K562 (cell line): ENCODE measurements at regions not wholly inside any gene's neighbourhood (a gene's known extent, or its start where the extent isn't known, plus 50 kb on each side); places are given as distances from the start of the nearest gene placed in this dataset.

Experiments used
- SMARCC2 ChIP-seq: fragments of 450-650 bp; IDR thresholded peaks from 2 replicates; pipeline ENCODE4 v1.6.1; 2017; ENCODE audit warnings: antibody characterized with exemption, moderate library complexity, mild to moderate bottlenecking, low read depth
- TEAD1 ChIP-seq, 2 experiments: fragments of 450-650 bp in 1 of 2; sonication (generic) in 1 of 2; formaldehyde crosslinking; IDR thresholded peaks; 2 replicates each; pipeline versions ENCODE4 v1.4.0 to v1.8.0; 2020 to 2022; ENCODE audit warnings: mild to moderate bottlenecking in 2 of 2, missing genetic modification reagents in 1 of 2
- TF ChIP-seq, protein P1 (sequence below): sonication (generic); formaldehyde crosslinking; IDR thresholded peaks from 2 replicates; pipeline ENCODE4 v1.8.0; 2022; ENCODE audit warnings: mild to moderate bottlenecking, missing genetic modification reagents, borderline replicate concordance
- TF ChIP-seq, protein P2 (sequence below): fragments of 450-650 bp; formaldehyde crosslinking; IDR thresholded peaks from 2 replicates; pipeline ENCODE4 v1.4.0; 2020; ENCODE audit warnings: mild to moderate bottlenecking, moderate library complexity

DNA sequence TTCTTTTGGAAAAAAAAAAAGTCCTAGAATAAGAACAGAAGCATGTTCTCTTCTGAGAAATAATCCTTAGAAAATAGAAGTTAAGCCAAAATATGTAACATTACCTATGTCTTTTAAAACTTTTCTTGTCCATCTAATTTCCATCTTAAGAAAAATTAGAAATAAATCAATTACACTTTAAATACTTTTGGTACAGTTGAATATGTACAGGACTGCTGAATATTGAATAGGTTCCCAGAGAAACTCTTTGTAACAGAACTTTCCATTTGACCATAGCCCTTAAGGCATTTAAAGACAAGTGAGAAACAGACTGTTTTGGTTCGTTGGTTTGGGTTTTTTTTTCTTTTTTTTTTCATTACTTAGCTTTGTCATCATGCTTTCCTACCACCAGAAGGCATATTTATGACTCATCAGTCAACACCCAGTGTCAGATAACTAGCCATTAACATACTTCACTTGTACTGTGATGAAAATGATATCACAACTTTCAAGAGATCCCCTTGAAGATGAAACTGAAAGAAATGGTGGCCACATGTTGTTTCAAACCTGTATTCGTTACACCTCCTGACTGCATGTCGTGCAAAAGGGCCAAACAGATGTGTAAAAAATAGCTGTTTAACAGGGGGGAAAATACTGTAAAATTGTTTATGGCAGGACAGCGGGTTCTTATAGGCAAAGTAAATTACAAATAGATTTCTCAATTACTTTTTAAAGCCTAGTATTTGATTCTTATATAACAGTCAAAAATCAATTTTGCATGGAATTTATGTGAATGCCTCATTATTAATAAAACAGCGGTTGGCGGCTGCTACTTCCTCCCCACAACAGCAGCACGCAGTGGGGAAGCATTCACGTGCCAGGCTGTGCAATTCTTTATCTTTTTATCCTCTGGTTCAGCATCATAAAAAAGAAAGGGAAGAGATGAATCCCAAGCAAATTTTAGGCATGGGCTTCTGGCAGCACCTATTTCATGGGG is 280.7 kb upstream of the HNRNPA3 start (continued):
- TF ChIP-seq, protein P1, sequence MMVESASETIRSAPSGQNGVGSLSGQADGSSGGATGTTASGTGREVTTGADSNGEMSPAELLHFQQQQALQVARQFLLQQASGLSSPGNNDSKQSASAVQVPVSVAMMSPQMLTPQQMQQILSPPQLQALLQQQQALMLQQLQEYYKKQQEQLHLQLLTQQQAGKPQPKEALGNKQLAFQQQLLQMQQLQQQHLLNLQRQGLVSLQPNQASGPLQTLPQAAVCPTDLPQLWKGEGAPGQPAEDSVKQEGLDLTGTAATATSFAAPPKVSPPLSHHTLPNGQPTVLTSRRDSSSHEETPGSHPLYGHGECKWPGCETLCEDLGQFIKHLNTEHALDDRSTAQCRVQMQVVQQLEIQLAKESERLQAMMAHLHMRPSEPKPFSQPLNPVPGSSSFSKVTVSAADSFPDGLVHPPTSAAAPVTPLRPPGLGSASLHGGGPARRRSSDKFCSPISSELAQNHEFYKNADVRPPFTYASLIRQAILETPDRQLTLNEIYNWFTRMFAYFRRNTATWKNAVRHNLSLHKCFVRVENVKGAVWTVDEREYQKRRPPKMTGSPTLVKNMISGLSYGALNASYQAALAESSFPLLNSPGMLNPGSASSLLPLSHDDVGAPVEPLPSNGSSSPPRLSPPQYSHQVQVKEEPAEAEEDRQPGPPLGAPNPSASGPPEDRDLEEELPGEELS (CRISPR knock-in tag): no peak
- TF ChIP-seq SMARCC2 (peak; percentile 89; the same call in 1 of the 2 replicates), TEAD1 (CRISPR knock-in tag; IDR thresholded peaks at IDR 0.05) (peak in 1 of 2 experiments; percentile 77; a peak in 1 of 4 replicates)
- TF ChIP-seq, protein P2, sequence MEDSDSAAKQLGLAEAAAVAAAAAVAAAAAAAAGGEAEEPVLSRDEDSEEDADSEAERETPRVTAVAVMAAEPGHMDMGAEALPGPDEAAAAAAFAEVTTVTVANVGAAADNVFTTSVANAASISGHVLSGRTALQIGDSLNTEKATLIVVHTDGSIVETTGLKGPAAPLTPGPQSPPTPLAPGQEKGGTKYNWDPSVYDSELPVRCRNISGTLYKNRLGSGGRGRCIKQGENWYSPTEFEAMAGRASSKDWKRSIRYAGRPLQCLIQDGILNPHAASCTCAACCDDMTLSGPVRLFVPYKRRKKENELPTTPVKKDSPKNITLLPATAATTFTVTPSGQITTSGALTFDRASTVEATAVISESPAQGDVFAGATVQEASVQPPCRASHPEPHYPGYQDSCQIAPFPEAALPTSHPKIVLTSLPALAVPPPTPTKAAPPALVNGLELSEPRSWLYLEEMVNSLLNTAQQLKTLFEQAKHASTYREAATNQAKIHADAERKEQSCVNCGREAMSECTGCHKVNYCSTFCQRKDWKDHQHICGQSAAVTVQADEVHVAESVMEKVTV (CRISPR knock-in tag): no peak; the same call in 1 of the 2 replicates
- TF ChIP-seq, all 486 proteins: peak for 96
